Omental fat pad (tissue), 3 donors: ENCODE measurements at regions not wholly inside any gene's neighbourhood (a gene's known extent, or its start where the extent isn't known, plus 50 kb on each side); places are given as distances from the start of the nearest gene placed in this dataset.

Source experiments
- ATAC-seq: fragments of 150-250 bp; one replicate; pipeline ENCODE4 v1.9.1; 2016; ENCODE audit warnings: mild to moderate bottlenecking, moderate library complexity; ENCODE audit not compliant: low FRiP score
- DNase-seq: peaks from one replicate; pipeline ENCODE4 v3.0.0-alpha.2; 2019; ENCODE audit warnings: low spot score
- CTCF ChIP-seq, 3 donors: fragments of 450-650 bp; IDR thresholded peaks; one replicate each; pipeline ENCODE4 v1.5.1; 2016 to 2017; ENCODE audit warnings: antibody characterized with exemption in 3 of 3, mild to moderate bottlenecking in 3 of 3, moderate library complexity in 2 of 3

- no peak for ATAC-seq
- no peak for TF ChIP-seq CTCF (IDR thresholded peaks at IDR 0.05)
- DNase-seq = no peak
These were observed 248.0 kb upstream of the ARRDC4 start for GRCh38 chr15:97712530-97712929.

- DNase-seq = no peak
- TF ChIP-seq CTCF (IDR thresholded peaks at IDR 0.05) = no peak
These were observed 242.7 kb upstream of the ARRDC4 start for GRCh38 chr15:97717806-97718205.

GRCh38 chr15:97718509-97718908 lies 242.0 kb upstream of the ARRDC4 start:
- no peak for ATAC-seq
- DNase-seq = no peak
- no peak for TF ChIP-seq CTCF (IDR thresholded peaks at IDR 0.05)

More at GRCh38 chr15:97717806-97718205, 242.7 kb upstream of the ARRDC4 start:
- ATAC-seq = no peak

- no peak for TF ChIP-seq CTCF (IDR thresholded peaks at IDR 0.05)
- DNase-seq (no peak), ATAC-seq (no peak)
These were observed 231.7 kb upstream of the ARRDC4 start for GRCh38 chr15:97728791-97729190.

- TF ChIP-seq CTCF (IDR thresholded peaks at IDR 0.05) = no peak
- ATAC-seq (no peak), DNase-seq (no peak)
These were observed 231.2 kb upstream of the ARRDC4 start for GRCh38 chr15:97729270-97729669.

- DNase-seq (no peak), ATAC-seq (no peak)
- no peak for TF ChIP-seq CTCF (IDR thresholded peaks at IDR 0.05)
These were observed 230.2 kb upstream of the ARRDC4 start for GRCh38 chr15:97730315-97730714.

- no peak for TF ChIP-seq CTCF (IDR thresholded peaks at IDR 0.05)
These were observed 228.6 kb upstream of the ARRDC4 start for GRCh38 chr15:97731859-97732258.

More at GRCh38 chr15:97731859-97732258, 228.6 kb upstream of the ARRDC4 start:
- ATAC-seq = no peak
- DNase-seq = no peak
